Prostate gland (tissue), 2 donors: ENCODE measurements at regions not wholly inside any gene's neighbourhood (a gene's known extent, or its start where the extent isn't known, plus 50 kb on each side); places are given as distances from the start of the nearest gene placed in this dataset.

Experiments used
- DNase-seq: peaks from one replicate; pipeline ENCODE4 v3.0.0-alpha.2; 2019; ENCODE audit warnings: low spot score
- H3K27ac ChIP-seq, 2 donors: fragments of 200-600 bp; sonication (generic); 2 replicates each; pipeline ENCODE4 v1.5.1; 2017 to 2019
- H3K27me3 ChIP-seq: fragments of 200-600 bp; sonication (generic); replicated peaks from 2 replicates; pipeline ENCODE4 v1.5.1; 2019; ENCODE audit not compliant: insufficient read depth
- H3K36me3 ChIP-seq, 2 donors: fragments of 200-600 bp; sonication (generic); 1 replicate in 1 of 2; 2 replicates in 1 of 2; pipeline versions ENCODE4 v1.5.1 to v1.8.1; 2017 to 2019
- H3K4me1 ChIP-seq: fragments of 200-600 bp; sonication (generic); replicated peaks from 2 replicates; pipeline ENCODE4 v1.5.1; 2019
- H3K4me3 ChIP-seq, 2 donors: fragments of 200-600 bp; sonication (generic); 2 replicates each; pipeline ENCODE4 v1.5.1; 2017 to 2019
- H3K9me3 ChIP-seq: fragments of 200-600 bp; sonication (generic); 2 replicates; pipeline ENCODE4 v1.5.1; 2017
- POLR2A ChIP-seq: fragments of 450-650 bp; IDR thresholded peaks from one replicate; pipeline ENCODE4 v1.6.1; 2016; ENCODE audit warnings: antibody characterized with exemption, mild to moderate bottlenecking
- POLR2AphosphoS5 ChIP-seq: sonication (generic); formaldehyde crosslinking; IDR thresholded peaks from one replicate; pipeline ENCODE4 v1.6.1; 2017; ENCODE audit warnings: antibody characterized with exemption
- WGBS: methylation state at CpG from one replicate; pipeline ENCODE4 v1.1.5; 2018; 5-methylcytosine and 5-hydroxymethylcytosine counted together
- intact Hi-C: fragments of 100-400 bp; cut with DNase I; formaldehyde crosslinking; loops from one replicate; pipeline ENCODE4 v1.14.2; 2022
- TF ChIP-seq, protein P1 (sequence below), 4 experiments: fragments of 200-600 bp in 2 of 4; fragments of 450-650 bp in 2 of 4; sonication (generic) in 2 of 4; IDR thresholded peaks; 1 replicate in 3 of 4; 2 replicates in 1 of 4; pipeline ENCODE4 v1.5.1; 2016 to 2019; ENCODE audit warnings: antibody characterized with exemption in 4 of 4, mild to moderate bottlenecking in 2 of 4, moderate library complexity in 2 of 4

DNA sequence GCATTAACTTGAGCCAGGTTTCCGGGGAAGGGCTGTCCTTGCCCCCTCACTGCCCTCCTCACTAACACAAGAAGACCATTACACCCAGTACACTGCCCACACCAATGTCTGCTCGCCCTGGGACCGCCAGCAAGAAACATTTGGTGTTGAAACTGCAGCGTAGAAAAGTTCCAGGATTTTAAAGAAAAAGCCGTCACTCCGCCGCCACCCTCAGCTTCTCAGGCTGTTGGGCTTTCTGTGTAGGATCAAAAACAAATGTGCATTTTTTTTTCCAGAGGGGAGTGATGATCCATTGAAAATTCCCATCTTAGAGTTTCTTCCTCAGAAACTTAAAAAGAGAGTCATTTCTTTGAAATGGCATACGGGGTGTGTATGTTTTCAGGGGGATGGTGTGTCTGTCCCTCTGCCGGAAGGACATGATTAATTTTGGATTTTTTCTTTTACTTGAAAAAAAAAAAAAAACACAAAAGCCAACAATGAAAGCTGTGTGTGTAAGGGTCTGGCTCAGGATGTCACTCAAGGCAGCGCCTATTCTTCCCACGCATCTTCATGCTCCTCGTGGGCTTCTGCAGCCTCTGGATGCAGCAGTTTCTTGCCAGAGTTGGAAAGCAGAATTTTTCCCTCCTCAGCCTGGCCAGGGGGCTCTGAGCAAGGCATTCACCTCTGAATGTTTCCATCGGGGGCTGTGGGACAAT is 184.9 kb downstream of the GLI2 start:
- no peaks in the 10 kb centered on the region for H3K27me3 ChIP-seq
- no peaks in the 10 kb centered on the region for H3K4me1 ChIP-seq
- H3K27ac ChIP-seq, result peak overlapping the region in 1 of 2 donors; percentile 11
- TF ChIP-seq POLR2AphosphoS5, result no peak
- no peak for TF ChIP-seq POLR2A
- H3K4me3 ChIP-seq, result no peak overlapping the region
- WGBS, result 80% methylated on average over 13 of the region's 13 CpGs
- DNase-seq, result no peak
- intact Hi-C loops, result no loop called here
- no peaks in the 10 kb centered on the region for H3K9me3 ChIP-seq
- H3K36me3 ChIP-seq, result no peaks in the 10 kb centered on the region

DNA sequence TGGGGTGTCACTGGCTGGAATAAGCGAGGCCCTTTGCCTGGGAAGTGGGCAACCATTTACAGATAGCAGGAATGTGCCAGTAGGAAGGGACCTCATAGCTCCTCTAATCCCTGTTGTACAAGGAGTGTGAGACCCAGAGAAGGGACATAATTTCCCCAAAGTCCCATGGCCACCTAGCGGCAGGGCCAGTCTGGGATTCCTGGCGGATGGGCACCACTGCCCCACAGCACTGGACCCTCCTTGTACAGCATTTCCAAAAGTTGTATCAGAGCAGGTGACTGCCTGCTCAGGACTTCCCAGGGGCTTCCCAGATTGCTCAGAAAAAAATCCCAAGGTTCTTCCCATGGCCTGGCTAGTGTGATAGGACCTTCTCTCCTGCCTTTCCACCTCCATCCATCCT is 185.8 kb downstream of the GLI2 start:
- TF ChIP-seq, protein P1, sequence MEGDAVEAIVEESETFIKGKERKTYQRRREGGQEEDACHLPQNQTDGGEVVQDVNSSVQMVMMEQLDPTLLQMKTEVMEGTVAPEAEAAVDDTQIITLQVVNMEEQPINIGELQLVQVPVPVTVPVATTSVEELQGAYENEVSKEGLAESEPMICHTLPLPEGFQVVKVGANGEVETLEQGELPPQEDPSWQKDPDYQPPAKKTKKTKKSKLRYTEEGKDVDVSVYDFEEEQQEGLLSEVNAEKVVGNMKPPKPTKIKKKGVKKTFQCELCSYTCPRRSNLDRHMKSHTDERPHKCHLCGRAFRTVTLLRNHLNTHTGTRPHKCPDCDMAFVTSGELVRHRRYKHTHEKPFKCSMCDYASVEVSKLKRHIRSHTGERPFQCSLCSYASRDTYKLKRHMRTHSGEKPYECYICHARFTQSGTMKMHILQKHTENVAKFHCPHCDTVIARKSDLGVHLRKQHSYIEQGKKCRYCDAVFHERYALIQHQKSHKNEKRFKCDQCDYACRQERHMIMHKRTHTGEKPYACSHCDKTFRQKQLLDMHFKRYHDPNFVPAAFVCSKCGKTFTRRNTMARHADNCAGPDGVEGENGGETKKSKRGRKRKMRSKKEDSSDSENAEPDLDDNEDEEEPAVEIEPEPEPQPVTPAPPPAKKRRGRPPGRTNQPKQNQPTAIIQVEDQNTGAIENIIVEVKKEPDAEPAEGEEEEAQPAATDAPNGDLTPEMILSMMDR (IDR thresholded peaks at IDR 0.05), result no peak
- TF ChIP-seq POLR2A, result no peak
- no peak for TF ChIP-seq POLR2AphosphoS5
- Histone ChIP-seq H3K27me3 (no peaks in the 10 kb centered on the region), H3K9me3 (no peaks in the 10 kb centered on the region), H3K4me3 (no peak overlapping the region), H3K4me1 (no peaks in the 10 kb centered on the region), H3K27ac (no peak overlapping the region), H3K36me3 (no peaks in the 10 kb centered on the region)
- WGBS, result 91% methylated on average over 3 of the region's 3 CpGs
- DNase-seq, result no peak
- intact Hi-C loops, result no loop called here

DNA sequence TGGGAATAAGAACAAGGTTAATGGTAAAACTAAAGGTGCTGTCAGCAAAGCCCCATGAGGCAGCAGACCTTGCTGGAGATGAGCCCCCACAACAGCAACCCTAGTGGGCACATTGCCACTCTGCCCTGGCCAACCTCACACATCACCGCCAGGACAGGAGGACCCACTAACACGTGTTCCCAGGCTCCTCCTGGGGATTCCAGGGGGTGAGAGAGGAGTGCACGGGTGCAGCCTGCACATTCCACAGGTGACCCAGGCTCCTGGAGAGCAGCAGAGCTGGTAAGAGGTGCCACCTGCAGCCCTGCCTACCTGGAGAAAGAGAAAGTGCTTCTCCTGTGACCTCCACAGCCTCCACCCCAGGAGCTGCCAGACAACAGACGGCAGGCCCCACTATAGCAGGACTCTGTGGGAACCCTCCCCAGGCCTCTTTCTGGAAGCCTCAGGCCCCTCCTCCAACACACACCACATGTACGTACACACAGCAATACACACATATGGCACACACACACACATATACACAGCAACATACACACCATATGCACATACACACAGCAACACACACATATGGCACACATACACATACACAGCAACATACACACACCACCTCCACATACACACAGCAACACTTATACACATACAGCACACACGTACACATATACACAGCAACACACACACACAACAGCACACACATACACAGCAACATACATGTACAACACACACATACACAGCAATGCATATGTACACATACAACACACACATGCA is 187.1 kb downstream of the GLI2 start:
- intact Hi-C loops, result no loop called here
- DNase-seq, result no peak
- H3K36me3 ChIP-seq, result no peaks in the 10 kb centered on the region
- H3K4me3 ChIP-seq, result no peak overlapping the region
- no peaks in the 10 kb centered on the region for H3K4me1 ChIP-seq
- H3K27me3 ChIP-seq, result no peaks in the 10 kb centered on the region
- H3K27ac ChIP-seq, result no peak overlapping the region
- TF ChIP-seq, protein P1 (IDR thresholded peaks at IDR 0.05), result no peak
- TF ChIP-seq POLR2A (no peak), POLR2AphosphoS5 (no peak)
- 88% methylated on average over 6 of the region's 6 CpGs for WGBS
- no peaks in the 10 kb centered on the region for H3K9me3 ChIP-seq

DNA sequence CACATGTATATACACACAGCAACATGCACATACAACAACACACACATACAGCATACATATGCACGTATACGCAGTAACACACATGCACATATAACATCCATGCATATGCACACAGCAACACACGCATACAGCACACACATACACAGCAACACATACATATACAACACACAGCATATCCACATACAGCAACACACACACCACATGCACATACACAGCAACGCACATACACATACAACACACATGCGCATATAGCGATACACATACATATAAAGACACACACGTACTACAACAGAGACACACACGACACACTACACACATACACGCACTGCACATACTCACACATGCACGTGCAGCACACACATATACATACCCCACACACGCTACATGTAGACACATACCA is 187.8 kb downstream of the GLI2 start:
- DNase-seq, result no peak
- WGBS, result 93% methylated on average over 11 of the region's 11 CpGs
- no peaks in the 10 kb centered on the region for H3K9me3 ChIP-seq
- H3K27me3 ChIP-seq, result no peaks in the 10 kb centered on the region
- no peaks in the 10 kb centered on the region for H3K36me3 ChIP-seq
- intact Hi-C loops, result no loop called here
- no peak overlapping the region for H3K27ac ChIP-seq
- H3K4me1 ChIP-seq, result no peaks in the 10 kb centered on the region
- no peak overlapping the region for H3K4me3 ChIP-seq
- TF ChIP-seq, protein P1 (IDR thresholded peaks at IDR 0.05), result no peak
- TF ChIP-seq POLR2A (no peak), POLR2AphosphoS5 (no peak)

DNA sequence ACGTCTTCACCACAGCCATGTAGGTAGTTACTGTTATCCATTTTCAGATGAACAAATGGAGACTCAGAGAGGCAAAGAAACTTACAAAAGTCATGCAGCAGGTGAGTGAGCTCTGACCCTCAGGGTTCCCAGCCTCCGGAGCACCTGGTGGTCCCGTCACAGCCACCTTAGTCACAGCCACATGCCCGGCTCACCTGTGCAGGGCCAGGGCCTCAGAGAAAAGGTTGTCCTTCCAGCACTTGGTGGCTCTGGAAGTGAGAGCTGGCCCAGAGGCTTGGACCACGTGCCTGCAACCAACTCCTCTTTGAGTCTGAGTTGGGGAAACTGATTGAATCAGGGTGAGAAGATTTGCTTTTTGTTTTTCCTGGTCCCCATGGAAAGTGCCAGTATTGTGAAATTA is 189.3 kb downstream of the GLI2 start:
- DNase-seq, result no peak
- H3K27me3 ChIP-seq, result no peaks in the 10 kb centered on the region
- H3K9me3 ChIP-seq, result no peaks in the 10 kb centered on the region
- H3K4me3 ChIP-seq, result no peak overlapping the region
- TF ChIP-seq POLR2AphosphoS5 (no peak), POLR2A (no peak)
- TF ChIP-seq, protein P1 (IDR thresholded peaks at IDR 0.05), result no peak
- intact Hi-C loops, result no loop called here
- WGBS, result 100% methylated on average over 5 of the region's 5 CpGs
- no peaks in the 10 kb centered on the region for H3K36me3 ChIP-seq
- no peak overlapping the region for H3K27ac ChIP-seq
- H3K4me1 ChIP-seq, result no peaks in the 10 kb centered on the region
